ENCODE measurements at regions not wholly inside any gene's neighbourhood (a gene's known extent, or its start where the extent isn't known, plus 50 kb on each side); places are given as distances from the start of the nearest gene placed in this dataset.

- TF ChIP-seq POLR2A (IDR thresholded peaks at IDR 0.05) (no peak), CTCF (IDR thresholded peaks at IDR 0.05) (no peak)
Observed at GRCh38 chr1:232560940-232561339, 69.0 kb downstream of the SIPA1L2 start.

Data from gastroesophageal sphincter (tissue), 3 donors.